ENCODE measurements at regions not wholly inside any gene's neighbourhood (a gene's known extent, or its start where the extent isn't known, plus 50 kb on each side); places are given as distances from the start of the nearest gene placed in this dataset.

GRCh38 chr3:152097770-152098169 is 171.0 kb upstream of the MBNL1 start:
- TF ChIP-seq CTCF (IDR thresholded peaks at IDR 0.05) = no peak
- Mint-ChIP-seq H3K4me3 (no peak overlapping the region), H3K27me3 (ENCODE audit: low read depth in 3 of 3) (peaks cover 0 to 1% (median 0%) of the 10 kb centered on the region in 3 donors), H3K27ac (no peak overlapping the region), H3K9me3 (peaks cover 0 to 1% (median 0%) of the 10 kb centered on the region in 7 donors), H3K36me3 (no peaks in the 10 kb centered on the region), H3K4me1 (peaks cover 38% of the 10 kb centered on the region)
- H3K79me2 ChIP-seq (ENCODE audit: insufficient read depth, low read length) = no peaks in the 10 kb centered on the region
- DNase-seq = no peak
- no peak overlapping the region for H3K27ac ChIP-seq (ENCODE audit: low read depth in 1 of 2, low read length in 2 of 2)
- no peak overlapping the region for H3K4me3 ChIP-seq (replicated peaks in 1 of 3; ENCODE audit: low read depth in 2 of 3, low read length in 3 of 3)
- no peak overlapping the region for H2AFZ ChIP-seq (ENCODE audit: insufficient read depth, low read depth, low read length, poor library complexity, severe bottlenecking)
- H3K4me2 ChIP-seq (replicated peaks; ENCODE audit: extremely low read depth, low read length, poor library complexity, severe bottlenecking) = no peak overlapping the region
- no CpG with 5 or more reads among the region's 3 CpGs for WGBS (ENCODE audit: insufficient coverage)
- H3K27me3 ChIP-seq (ENCODE audit: control insufficient read depth in 2 of 2, insufficient read depth in 2 of 2, low read length in 2 of 2) = no peaks in the 10 kb centered on the region
- H3K36me3 ChIP-seq (replicated peaks in 1 of 2; ENCODE audit: control insufficient read depth in 1 of 2, insufficient read depth in 2 of 2, low read length in 2 of 2) = no peaks in the 10 kb centered on the region
- H3K9me3 ChIP-seq (replicated peaks in 1 of 2; ENCODE audit: control insufficient read depth in 1 of 2, insufficient read depth in 1 of 2, low read length in 2 of 2) = no peaks in the 10 kb centered on the region
- intact Hi-C loops (cut with micrococcal nuclease) = no loop called here
- no peaks in the 10 kb centered on the region for H4K20me1 ChIP-seq (ENCODE audit: insufficient read depth, low read length)
- no peak overlapping the region for H3K9ac ChIP-seq (ENCODE audit: insufficient read depth, low read length, poor library complexity, severe bottlenecking)
- peaks cover 21 to 23% of the 10 kb centered on the region in 2 donors for H3K4me1 ChIP-seq (ENCODE audit: control insufficient read depth in 1 of 2, insufficient read depth in 2 of 2, low read length in 2 of 2)

GRCh38 chr3:152100491-152101132 is 168.1 kb upstream of the MBNL1 start:
- no peak for TF ChIP-seq CTCF (IDR thresholded peaks at IDR 0.05)

More at GRCh38 chr3:152100491-152101132, 168.1 kb upstream of the MBNL1 start:
- no peaks in the 10 kb centered on the region for H3K36me3 ChIP-seq (replicated peaks in 1 of 2; ENCODE audit: control insufficient read depth in 1 of 2, insufficient read depth in 2 of 2, low read length in 2 of 2)
- peak in 2 of 3 donors; percentile 57 to 62 for DNase-seq
- H2AFZ ChIP-seq (ENCODE audit: insufficient read depth, low read depth, low read length, poor library complexity, severe bottlenecking) = no peak overlapping the region
- no peak overlapping the region for H3K4me3 ChIP-seq (replicated peaks in 1 of 3; ENCODE audit: low read depth in 2 of 3, low read length in 3 of 3)
- Mint-ChIP-seq H3K4me3 (no peak overlapping the region), H3K36me3 (no peaks in the 10 kb centered on the region), H3K27me3 (ENCODE audit: low read depth in 3 of 3) (peaks cover 0 to 1% (median 0%) of the 10 kb centered on the region in 3 donors), H3K4me1 (peaks cover 57% of the 10 kb centered on the region), H3K27ac (no peak overlapping the region), H3K9me3 (peaks cover 0 to 1% (median 0%) of the 10 kb centered on the region in 7 donors)
- no peak overlapping the region for H3K9ac ChIP-seq (ENCODE audit: insufficient read depth, low read length, poor library complexity, severe bottlenecking)
- H3K79me2 ChIP-seq (ENCODE audit: insufficient read depth, low read length) = no peaks in the 10 kb centered on the region
- peaks cover 37 to 41% of the 10 kb centered on the region in 2 donors for H3K4me1 ChIP-seq (ENCODE audit: control insufficient read depth in 1 of 2, insufficient read depth in 2 of 2, low read length in 2 of 2)
- H4K20me1 ChIP-seq (ENCODE audit: insufficient read depth, low read length) = no peaks in the 10 kb centered on the region
- 86% methylated on average over 1 of the region's 3 CpGs for whole genome bisulfite sequencing (ENCODE audit: insufficient coverage)
- H3K27ac ChIP-seq (ENCODE audit: low read depth in 1 of 2, low read length in 2 of 2) = no peak overlapping the region
- H3K9me3 ChIP-seq (replicated peaks in 1 of 2; ENCODE audit: control insufficient read depth in 1 of 2, insufficient read depth in 1 of 2, low read length in 2 of 2) = no peaks in the 10 kb centered on the region
- no peak overlapping the region for H3K4me2 ChIP-seq (replicated peaks; ENCODE audit: extremely low read depth, low read length, poor library complexity, severe bottlenecking)
- no peaks in the 10 kb centered on the region for H3K27me3 ChIP-seq (ENCODE audit: control insufficient read depth in 2 of 2, insufficient read depth in 2 of 2, low read length in 2 of 2)
- intact Hi-C loops (cut with micrococcal nuclease) = no loop called here

Data from CD14-positive monocyte (primary cell).